ENCODE measurements at regions not wholly inside any gene's neighbourhood (a gene's known extent, or its start where the extent isn't known, plus 50 kb on each side); places are given as distances from the start of the nearest gene placed in this dataset.

DNA sequence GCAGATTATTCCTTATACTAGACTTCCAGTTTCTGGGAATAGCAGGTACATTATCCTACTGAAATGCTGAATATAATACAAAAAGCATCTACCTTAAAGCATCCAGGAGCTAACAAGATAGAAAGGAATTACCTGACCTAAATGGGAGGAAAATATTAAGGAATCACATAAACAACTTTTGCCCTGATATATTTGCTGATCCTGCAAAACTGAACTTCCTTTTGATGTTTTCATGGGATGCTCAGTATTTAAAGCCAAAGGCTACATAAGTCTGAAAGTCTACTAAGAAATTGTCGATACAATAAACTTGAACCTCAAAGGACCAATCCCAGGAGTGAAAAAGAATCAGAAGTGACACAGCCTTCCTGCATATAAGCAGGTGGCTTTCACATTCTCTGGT lies 85.6 kb upstream of the C1orf21 start:
- BruUV-seq (replicated peaks), result no TSS peak
- RAD21 ChIA-PET (ENCODE audit: unreplicated experiment), result no interaction called here

DNA sequence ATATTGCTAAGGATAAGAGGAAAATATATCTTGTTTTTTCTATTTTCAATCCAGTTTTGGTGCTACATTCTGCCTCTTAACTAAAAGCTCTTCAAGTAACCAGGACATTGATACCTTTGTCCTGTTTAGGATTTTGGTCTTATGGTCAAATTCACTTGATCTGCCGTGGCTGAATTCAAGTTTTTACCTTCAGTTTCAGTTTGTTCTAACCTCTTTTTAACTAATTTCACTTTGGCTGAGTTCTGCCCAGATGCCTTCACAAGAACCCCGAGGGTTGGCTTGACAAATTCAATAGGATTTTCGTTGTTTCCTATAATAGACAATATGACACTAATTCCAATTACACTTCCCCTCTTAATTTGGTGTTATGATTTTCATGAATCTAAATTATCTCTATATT lies 84.5 kb upstream of the C1orf21 start:
- CTCF ChIA-PET, result no interaction called here
- Histone ChIP-seq H2AFZ (ENCODE audit: control insufficient read depth, low read depth, low read length) (peak overlapping the region; percentile 65), H3K4me1 (ENCODE audit: control insufficient read depth, insufficient read depth, low read length) (no peaks in the 10 kb centered on the region)

More for the DNA sequence above, 85.6 kb upstream of the C1orf21 start:
- no peak for DNase-seq (ENCODE audit: low read depth, low spot score)
- ATAC-seq, result no peak
- no peak for FAIRE-seq
- Histone ChIP-seq H3K4me2 (ENCODE audit: control insufficient read depth, insufficient read depth) (no peak overlapping the region), H4K20me1 (ENCODE audit: control insufficient read depth, insufficient read depth) (no peaks in the 10 kb centered on the region), H3K79me2 (ENCODE audit: control insufficient read depth, insufficient read depth, low read length) (no peaks in the 10 kb centered on the region), H3K27me3 (replicated peaks in 1 of 2; ENCODE audit: control insufficient read depth in 2 of 2, insufficient read depth in 2 of 2, low read length in 1 of 2) (no peaks in the 10 kb centered on the region), H3K9ac (ENCODE audit: control insufficient read depth, insufficient read depth, low read length) (no peak overlapping the region), H3K9me3 (replicated peaks; ENCODE audit: control insufficient read depth, insufficient read depth, low read length) (no peaks in the 10 kb centered on the region), H2AFZ (ENCODE audit: control insufficient read depth, low read depth, low read length) (no peak overlapping the region), H3K4me1 (ENCODE audit: control insufficient read depth, insufficient read depth, low read length) (no peaks in the 10 kb centered on the region), H3K27ac (ENCODE audit: control insufficient read depth, insufficient read depth) (no peak overlapping the region), H3K4me3 (no peak overlapping the region), H3K36me3 (ENCODE audit: control insufficient read depth in 2 of 2, insufficient read depth in 2 of 2, low read length in 1 of 2) (no peaks in the 10 kb centered on the region)
- in situ Hi-C loops (cut with MboI) (no loop called here), intact Hi-C loops (cut with micrococcal nuclease; ENCODE audit: unreplicated experiment) (no loop called here)
- TF ChIP-seq KAT2A (conservative IDR thresholded peaks at IDR 0.05; ENCODE audit: control insufficient read depth, low read depth, low read length) (no peak), SMAD5 (IDR thresholded peaks at IDR 0.05; ENCODE audit: low read depth) (no peak), SPI1 (IDR thresholded peaks at IDR 0.05; ENCODE audit: borderline replicate concordance, insufficient read depth, low read depth, low read length) (no peak), GATAD2B (conservative IDR thresholded peaks at IDR 0.05; ENCODE audit: low read depth) (no peak), NFXL1 (IDR thresholded peaks at IDR 0.05; ENCODE audit: borderline replicate concordance) (no peak), TCF7 (IDR thresholded peaks at IDR 0.05; ENCODE audit: borderline replicate concordance) (no peak)
- SMC1A ChIA-PET (ENCODE audit: uncharacterized antibody, unreplicated experiment), result no interaction called here
- POLR2A ChIA-PET, result no interaction called here
- CTCF ChIA-PET, result no interaction called here
- WGBS (ENCODE audit: insufficient coverage, insufficient replicate concordance, low lambda C conversion rate, missing lambda C conversion rate), result 0% methylated on average over 1 of the region's 1 CpG

More for the DNA sequence above, 84.5 kb upstream of the C1orf21 start:
- Histone ChIP-seq H3K9ac (ENCODE audit: control insufficient read depth, insufficient read depth, low read length) (no peak overlapping the region), H3K36me3 (ENCODE audit: control insufficient read depth in 2 of 2, insufficient read depth in 2 of 2, low read length in 1 of 2) (no peaks in the 10 kb centered on the region), H3K79me2 (ENCODE audit: control insufficient read depth, insufficient read depth, low read length) (no peaks in the 10 kb centered on the region), H3K4me3 (no peak overlapping the region), H4K20me1 (ENCODE audit: control insufficient read depth, insufficient read depth) (no peaks in the 10 kb centered on the region), H3K27ac (ENCODE audit: control insufficient read depth, insufficient read depth) (no peak overlapping the region), H3K4me2 (ENCODE audit: control insufficient read depth, insufficient read depth) (peak overlapping the region; percentile 50; the same call in 1 of the 2 replicates), H3K27me3 (replicated peaks in 1 of 2; ENCODE audit: control insufficient read depth in 2 of 2, insufficient read depth in 2 of 2, low read length in 1 of 2) (no peaks in the 10 kb centered on the region), H3K9me3 (replicated peaks; ENCODE audit: control insufficient read depth, insufficient read depth, low read length) (no peaks in the 10 kb centered on the region)
- in situ Hi-C loops (cut with MboI) (no loop called here), intact Hi-C loops (cut with micrococcal nuclease; ENCODE audit: unreplicated experiment) (no loop called here)
- ChIA-PET POLR2A (no interaction called here), RAD21 (ENCODE audit: unreplicated experiment) (no interaction called here), SMC1A (ENCODE audit: uncharacterized antibody, unreplicated experiment) (no interaction called here)
- DNase-seq (ENCODE audit: low read depth, low spot score) (no peak), FAIRE-seq (no peak), ATAC-seq (no peak)
- BruUV-seq (replicated peaks), result no TSS peak
- 0% methylated on average over 3 of the region's 3 CpGs for WGBS (ENCODE audit: insufficient coverage, insufficient replicate concordance, low lambda C conversion rate, missing lambda C conversion rate)
- TF ChIP-seq POLR2AphosphoS5 (IDR thresholded peaks at IDR 0.05; ENCODE audit: low read length) (no peak), YBX1 (IDR thresholded peaks at IDR 0.05) (no peak), MEF2B (IDR thresholded peaks at IDR 0.05; ENCODE audit: partially characterized antibody, poor library complexity, severe bottlenecking) (no peak), RCOR1 (conservative IDR thresholded peaks at IDR 0.05; ENCODE audit: low read depth, low read length) (no peak)
- TF ChIP-seq, protein P1, sequence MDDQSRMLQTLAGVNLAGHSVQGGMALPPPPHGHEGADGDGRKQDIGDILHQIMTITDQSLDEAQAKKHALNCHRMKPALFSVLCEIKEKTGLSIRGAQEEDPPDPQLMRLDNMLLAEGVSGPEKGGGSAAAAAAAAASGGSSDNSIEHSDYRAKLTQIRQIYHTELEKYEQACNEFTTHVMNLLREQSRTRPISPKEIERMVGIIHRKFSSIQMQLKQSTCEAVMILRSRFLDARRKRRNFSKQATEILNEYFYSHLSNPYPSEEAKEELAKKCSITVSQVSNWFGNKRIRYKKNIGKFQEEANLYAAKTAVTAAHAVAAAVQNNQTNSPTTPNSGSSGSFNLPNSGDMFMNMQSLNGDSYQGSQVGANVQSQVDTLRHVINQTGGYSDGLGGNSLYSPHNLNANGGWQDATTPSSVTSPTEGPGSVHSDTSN (IDR thresholded peaks at IDR 0.05; ENCODE audit: insufficient replicate concordance, low read depth, low read length), result no peak
- TF ChIP-seq, protein P2, sequence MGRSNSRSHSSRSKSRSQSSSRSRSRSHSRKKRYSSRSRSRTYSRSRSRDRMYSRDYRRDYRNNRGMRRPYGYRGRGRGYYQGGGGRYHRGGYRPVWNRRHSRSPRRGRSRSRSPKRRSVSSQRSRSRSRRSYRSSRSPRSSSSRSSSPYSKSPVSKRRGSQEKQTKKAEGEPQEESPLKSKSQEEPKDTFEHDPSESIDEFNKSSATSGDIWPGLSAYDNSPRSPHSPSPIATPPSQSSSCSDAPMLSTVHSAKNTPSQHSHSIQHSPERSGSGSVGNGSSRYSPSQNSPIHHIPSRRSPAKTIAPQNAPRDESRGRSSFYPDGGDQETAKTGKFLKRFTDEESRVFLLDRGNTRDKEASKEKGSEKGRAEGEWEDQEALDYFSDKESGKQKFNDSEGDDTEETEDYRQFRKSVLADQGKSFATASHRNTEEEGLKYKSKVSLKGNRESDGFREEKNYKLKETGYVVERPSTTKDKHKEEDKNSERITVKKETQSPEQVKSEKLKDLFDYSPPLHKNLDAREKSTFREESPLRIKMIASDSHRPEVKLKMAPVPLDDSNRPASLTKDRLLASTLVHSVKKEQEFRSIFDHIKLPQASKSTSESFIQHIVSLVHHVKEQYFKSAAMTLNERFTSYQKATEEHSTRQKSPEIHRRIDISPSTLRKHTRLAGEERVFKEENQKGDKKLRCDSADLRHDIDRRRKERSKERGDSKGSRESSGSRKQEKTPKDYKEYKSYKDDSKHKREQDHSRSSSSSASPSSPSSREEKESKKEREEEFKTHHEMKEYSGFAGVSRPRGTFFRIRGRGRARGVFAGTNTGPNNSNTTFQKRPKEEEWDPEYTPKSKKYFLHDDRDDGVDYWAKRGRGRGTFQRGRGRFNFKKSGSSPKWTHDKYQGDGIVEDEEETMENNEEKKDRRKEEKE (IDR thresholded peaks at IDR 0.05), result no peak
- TF ChIP-seq, protein P3, sequence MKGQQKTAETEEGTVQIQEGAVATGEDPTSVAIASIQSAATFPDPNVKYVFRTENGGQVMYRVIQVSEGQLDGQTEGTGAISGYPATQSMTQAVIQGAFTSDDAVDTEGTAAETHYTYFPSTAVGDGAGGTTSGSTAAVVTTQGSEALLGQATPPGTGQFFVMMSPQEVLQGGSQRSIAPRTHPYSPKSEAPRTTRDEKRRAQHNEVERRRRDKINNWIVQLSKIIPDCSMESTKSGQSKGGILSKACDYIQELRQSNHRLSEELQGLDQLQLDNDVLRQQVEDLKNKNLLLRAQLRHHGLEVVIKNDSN (IDR thresholded peaks at IDR 0.05; ENCODE audit: borderline replicate concordance, extremely low read length, insufficient read depth, low read depth, low read length), result no peak

All from GM12878 (cell line).